Ascending aorta (tissue), 2 donors: ENCODE measurements at regions not wholly inside any gene's neighbourhood (a gene's known extent, or its start where the extent isn't known, plus 50 kb on each side); places are given as distances from the start of the nearest gene placed in this dataset.

Source experiments
- DNase-seq, 2 donors: peaks; one replicate each; pipeline ENCODE4 v3.0.0-alpha.2; 2019; ENCODE audit warnings: low spot score in 2 of 2
- H3K27ac ChIP-seq, 2 donors: fragments of 200-600 bp; sonication (generic); one replicate each; pipeline ENCODE4 v1.5.1; 2016 to 2017; ENCODE audit warnings: mild to moderate bottlenecking in 1 of 2
- H3K27me3 ChIP-seq: fragments of 200-600 bp; sonication (generic); one replicate; pipeline ENCODE4 v1.5.1; 2017
- H3K36me3 ChIP-seq, 2 donors: fragments of 200-600 bp; sonication (generic); one replicate each; pipeline ENCODE4 v1.5.1; 2016
- H3K4me1 ChIP-seq, 2 donors: fragments of 200-600 bp; sonication (generic); one replicate each; pipeline ENCODE4 v1.5.1; 2016 to 2017; ENCODE audit warnings: mild to moderate bottlenecking in 1 of 2
- H3K4me3 ChIP-seq, 2 donors: fragments of 200-600 bp; sonication (generic); one replicate each; pipeline ENCODE4 v1.5.1; 2016 to 2017; ENCODE audit warnings: mild to moderate bottlenecking in 1 of 2
- H3K9me3 ChIP-seq, 2 donors: fragments of 200-600 bp; sonication (generic); one replicate each; pipeline ENCODE4 v1.5.1; 2016
- intact Hi-C: fragments of 100-400 bp; cut with DNase I; formaldehyde crosslinking; loops from one replicate; pipeline ENCODE4 v1.15.1; 2023
- TF ChIP-seq, protein P1 (sequence below), 3 experiments: fragments of 200-600 bp in 2 of 3; fragments of 450-650 bp in 1 of 3; sonication (generic) in 2 of 3; IDR thresholded peaks; one replicate each; pipeline ENCODE4 v1.5.1; 2016 to 2019; ENCODE audit warnings: antibody characterized with exemption in 3 of 3, mild to moderate bottlenecking in 1 of 3, moderate library complexity in 1 of 3

DNA sequence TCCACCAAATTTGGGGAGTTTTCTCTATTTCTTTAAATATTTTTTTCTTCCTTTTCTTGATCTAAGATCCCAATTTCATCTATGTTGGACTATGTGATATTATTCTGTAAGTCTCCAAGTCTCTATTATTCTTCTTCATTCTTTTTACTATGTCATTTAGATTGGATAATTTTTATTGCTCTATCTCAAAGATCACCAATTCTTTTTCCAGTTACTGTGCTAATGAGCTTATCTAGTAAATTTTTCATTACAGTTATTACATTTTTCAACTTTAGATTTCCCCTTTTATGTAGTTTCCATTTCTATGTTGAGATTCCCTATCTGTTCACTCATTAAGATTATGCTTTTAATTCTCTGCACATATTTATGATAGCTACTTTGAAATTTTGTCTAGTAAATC lies 131.6 kb upstream of the NAMPT start:
- DNase-seq: no peak
- H3K36me3 ChIP-seq: no peaks in the 10 kb centered on the region
- peaks cover 0 to 2% of the 10 kb centered on the region in 2 donors for H3K4me1 ChIP-seq
- TF ChIP-seq, protein P1, sequence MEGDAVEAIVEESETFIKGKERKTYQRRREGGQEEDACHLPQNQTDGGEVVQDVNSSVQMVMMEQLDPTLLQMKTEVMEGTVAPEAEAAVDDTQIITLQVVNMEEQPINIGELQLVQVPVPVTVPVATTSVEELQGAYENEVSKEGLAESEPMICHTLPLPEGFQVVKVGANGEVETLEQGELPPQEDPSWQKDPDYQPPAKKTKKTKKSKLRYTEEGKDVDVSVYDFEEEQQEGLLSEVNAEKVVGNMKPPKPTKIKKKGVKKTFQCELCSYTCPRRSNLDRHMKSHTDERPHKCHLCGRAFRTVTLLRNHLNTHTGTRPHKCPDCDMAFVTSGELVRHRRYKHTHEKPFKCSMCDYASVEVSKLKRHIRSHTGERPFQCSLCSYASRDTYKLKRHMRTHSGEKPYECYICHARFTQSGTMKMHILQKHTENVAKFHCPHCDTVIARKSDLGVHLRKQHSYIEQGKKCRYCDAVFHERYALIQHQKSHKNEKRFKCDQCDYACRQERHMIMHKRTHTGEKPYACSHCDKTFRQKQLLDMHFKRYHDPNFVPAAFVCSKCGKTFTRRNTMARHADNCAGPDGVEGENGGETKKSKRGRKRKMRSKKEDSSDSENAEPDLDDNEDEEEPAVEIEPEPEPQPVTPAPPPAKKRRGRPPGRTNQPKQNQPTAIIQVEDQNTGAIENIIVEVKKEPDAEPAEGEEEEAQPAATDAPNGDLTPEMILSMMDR (IDR thresholded peaks at IDR 0.05): no peak
- peaks cover 4 to 12% of the 10 kb centered on the region in 2 donors for H3K9me3 ChIP-seq
- no peaks in the 10 kb centered on the region for H3K27me3 ChIP-seq
- no peak overlapping the region for H3K4me3 ChIP-seq
- intact Hi-C loops: loop anchor here (5.0 kb wide), 1 partner anchor 89 kb away; no protein-coding TSS in a partner anchor
- H3K27ac ChIP-seq: no peak overlapping the region

GRCh38 chr7:106415433-106415832 lies 130.7 kb upstream of the NAMPT start:
- Histone ChIP-seq H3K27me3 (no peaks in the 10 kb centered on the region), H3K27ac (no peak overlapping the region), H3K36me3 (no peaks in the 10 kb centered on the region), H3K4me3 (no peak overlapping the region), H3K9me3 (peaks cover 4 to 12% of the 10 kb centered on the region in 2 donors), H3K4me1 (no peaks in the 10 kb centered on the region)
- TF ChIP-seq, protein P1 (IDR thresholded peaks at IDR 0.05): no peak
- intact Hi-C loops: loop anchor here (5.0 kb wide), 1 partner anchor 88 kb away; no protein-coding TSS in a partner anchor
- DNase-seq: no peak

- DNase-seq: no peak
- TF ChIP-seq, protein P1 (IDR thresholded peaks at IDR 0.05): no peak
Observed at GRCh38 chr7:106413446-106413845, 128.7 kb upstream of the NAMPT start.

GRCh38 chr7:106405697-106406141 lies 120.9 kb upstream of the NAMPT start:
- H3K36me3 ChIP-seq: no peaks in the 10 kb centered on the region
- DNase-seq: no peak
- H3K4me3 ChIP-seq: no peak overlapping the region
- no peaks in the 10 kb centered on the region for H3K27me3 ChIP-seq
- TF ChIP-seq, protein P1 (IDR thresholded peaks at IDR 0.05): no peak
- H3K27ac ChIP-seq: no peak overlapping the region
- intact Hi-C loops: no loop called here
- H3K4me1 ChIP-seq: no peaks in the 10 kb centered on the region
- H3K9me3 ChIP-seq: no peaks in the 10 kb centered on the region

More at GRCh38 chr7:106413446-106413845, 128.7 kb upstream of the NAMPT start:
- Histone ChIP-seq H3K27me3 (no peaks in the 10 kb centered on the region), H3K36me3 (no peaks in the 10 kb centered on the region), H3K9me3 (peaks cover 4 to 12% of the 10 kb centered on the region in 2 donors), H3K4me1 (no peaks in the 10 kb centered on the region), H3K4me3 (no peak overlapping the region), H3K27ac (no peak overlapping the region)
- intact Hi-C loops: no loop called here

GRCh38 chr7:106402898-106403297 lies 118.1 kb upstream of the NAMPT start:
- Histone ChIP-seq H3K4me1 (no peaks in the 10 kb centered on the region), H3K9me3 (no peaks in the 10 kb centered on the region), H3K4me3 (no peak overlapping the region), H3K36me3 (no peaks in the 10 kb centered on the region), H3K27ac (no peak overlapping the region), H3K27me3 (no peaks in the 10 kb centered on the region)
- intact Hi-C loops: no loop called here
- no peak for DNase-seq
- TF ChIP-seq, protein P1 (IDR thresholded peaks at IDR 0.05): no peak

GRCh38 chr7:106400923-106401322 lies 116.1 kb upstream of the NAMPT start:
- no peak overlapping the region for H3K4me3 ChIP-seq
- no peaks in the 10 kb centered on the region for H3K4me1 ChIP-seq
- H3K27ac ChIP-seq: no peak overlapping the region
- H3K9me3 ChIP-seq: no peaks in the 10 kb centered on the region
- intact Hi-C loops: no loop called here
- TF ChIP-seq, protein P1 (IDR thresholded peaks at IDR 0.05): no peak
- H3K36me3 ChIP-seq: no peaks in the 10 kb centered on the region
- no peak for DNase-seq
- H3K27me3 ChIP-seq: no peaks in the 10 kb centered on the region
